H1 (cell line): ENCODE measurements at regions not wholly inside any gene's neighbourhood (a gene's known extent, or its start where the extent isn't known, plus 50 kb on each side); places are given as distances from the start of the nearest gene placed in this dataset.

ENCODE experiments used
- CTCF ChIP-seq, 3 experiments: IDR thresholded peaks; 1 replicate in 2 of 3; 2 replicates in 1 of 3; pipeline versions ENCODE4 v1.5.1 to v1.6.1; 2011; ENCODE audit warnings: low read length in 3 of 3, mild to moderate bottlenecking in 3 of 3, inconsistent platforms in 2 of 3, low read depth in 1 of 3, moderate library complexity in 1 of 3; ENCODE audit not compliant: insufficient read depth in 1 of 3; ENCODE audit errors: control extremely low read depth in 1 of 3
- EP300 ChIP-seq, 2 experiments: IDR thresholded peaks; 1 replicate in 1 of 2; 2 replicates in 1 of 2; pipeline ENCODE4 v1.6.1; 2011 to 2012; ENCODE audit warnings: low read depth in 2 of 2, low read length in 2 of 2, mild to moderate bottlenecking in 2 of 2, borderline replicate concordance in 1 of 2, inconsistent platforms in 1 of 2, moderate library complexity in 1 of 2
- EZH2 ChIP-seq: fragments of 200-600 bp; sonication (generic); IDR thresholded peaks from 2 replicates; pipeline ENCODE4 v1.7.1; 2012; ENCODE audit warnings: low read depth, mild to moderate bottlenecking, moderate library complexity, low read length, inconsistent platforms; ENCODE audit not compliant: severe bottlenecking
- GTF2F1 ChIP-seq: IDR thresholded peaks from 2 replicates; pipeline ENCODE4 v1.6.1; 2012; ENCODE audit warnings: low read depth, low read length, improper control_type of control experiment, borderline replicate concordance
- JUND ChIP-seq: IDR thresholded peaks from 2 replicates; pipeline ENCODE4 v1.6.1; 2011; ENCODE audit warnings: mild to moderate bottlenecking, improper control_type of control experiment, low read length
- MAX ChIP-seq: IDR thresholded peaks from 2 replicates; pipeline ENCODE4 v1.6.1; 2012; ENCODE audit warnings: inconsistent platforms
- NANOG ChIP-seq: IDR thresholded peaks from 2 replicates; pipeline ENCODE4 v1.6.1; 2011; ENCODE audit warnings: low read length, low read depth, mild to moderate bottlenecking, inconsistent platforms; ENCODE audit not compliant: insufficient read depth, poor library complexity, severe bottlenecking
- POLR2A ChIP-seq, 2 experiments: IDR thresholded peaks; 1 replicate in 1 of 2; 2 replicates in 1 of 2; pipeline ENCODE4 v1.6.1; 2011; ENCODE audit warnings: low read depth in 2 of 2, low read length in 2 of 2, mild to moderate bottlenecking in 2 of 2; ENCODE audit errors: control extremely low read depth in 1 of 2
- SIN3A ChIP-seq, 2 experiments: IDR thresholded peaks in 1 of 2; conservative IDR thresholded peaks in 1 of 2; 2 replicates each; pipeline ENCODE4 v1.6.1; 2011 to 2012; ENCODE audit warnings: low read length in 2 of 2, improper control_type of control experiment in 1 of 2, low read depth in 1 of 2, mild to moderate bottlenecking in 1 of 2
- SIX5 ChIP-seq: IDR thresholded peaks from 2 replicates; pipeline ENCODE4 v1.6.1; 2011; ENCODE audit warnings: mild to moderate bottlenecking, low read depth, low read length
- SP2 ChIP-seq: IDR thresholded peaks from 2 replicates; pipeline ENCODE4 v1.6.1; 2012; ENCODE audit warnings: mild to moderate bottlenecking, low read length, inconsistent platforms
- TAF1 ChIP-seq: IDR thresholded peaks from 2 replicates; pipeline ENCODE4 v1.6.1; 2011; ENCODE audit warnings: mild to moderate bottlenecking, low read depth, low read length
- ZNF274 ChIP-seq: IDR thresholded peaks from 2 replicates; pipeline ENCODE4 v1.7.0; 2012; ENCODE audit warnings: low read length, borderline replicate concordance; ENCODE audit errors: extremely low read depth

- TF ChIP-seq CTCF (IDR thresholded peaks at IDR 0.05; ENCODE audit: control extremely low read depth in 1 of 3, insufficient read depth in 1 of 3, low read depth in 1 of 3, low read length in 3 of 3) (no peak), NANOG (no peak), POLR2A (IDR thresholded peaks at IDR 0.05; ENCODE audit: control extremely low read depth in 1 of 2, low read depth in 2 of 2, low read length in 2 of 2) (no peak), EP300 (IDR thresholded peaks at IDR 0.05; ENCODE audit: borderline replicate concordance in 1 of 2, low read depth in 2 of 2, low read length in 2 of 2) (no peak), TAF1 (no peak), SIN3A (conservative IDR thresholded peaks at IDR 0.05 in 1 of 2, IDR thresholded peaks at IDR 0.05 in 1 of 2; ENCODE audit: low read depth in 1 of 2, low read length in 2 of 2) (no peak), MAX (no peak), SIX5 (no peak), ZNF274 (no peak), GTF2F1 (no peak), EZH2 (no peak), JUND (no peak), SP2 (no peak)
These were observed 134.4 kb upstream of the RAI14 start for GRCh38 chr5:34521628-34522290.
